T-helper 1 cell (primary cell): ENCODE measurements at regions not wholly inside any gene's neighbourhood (a gene's known extent, or its start where the extent isn't known, plus 50 kb on each side); places are given as distances from the start of the nearest gene placed in this dataset.
"Not testable (repeated sequence)": the region's sequence is repeated elsewhere in the genome, so short reads cannot be mapped to it uniquely, and the experiment has no call there.

ENCODE experiments used
- DNase-seq, 5 donors: peaks; one replicate each; pipeline ENCODE4 v3.0.0-alpha.2; 2012 to 2020

GRCh38 chr7:152905949-152906348 is 146.4 kb downstream of the ACTR3B start:
- no peak for DNase-seq

GRCh38 chr7:152907042-152907761 is 147.7 kb downstream of the ACTR3B start:
- DNase-seq, result no peak

GRCh38 chr7:152909280-152909679 is 149.7 kb downstream of the ACTR3B start:
- no peak for DNase-seq

GRCh38 chr7:152909683-152910544 is 150.4 kb downstream of the ACTR3B start:
- no peak for DNase-seq

DNA sequence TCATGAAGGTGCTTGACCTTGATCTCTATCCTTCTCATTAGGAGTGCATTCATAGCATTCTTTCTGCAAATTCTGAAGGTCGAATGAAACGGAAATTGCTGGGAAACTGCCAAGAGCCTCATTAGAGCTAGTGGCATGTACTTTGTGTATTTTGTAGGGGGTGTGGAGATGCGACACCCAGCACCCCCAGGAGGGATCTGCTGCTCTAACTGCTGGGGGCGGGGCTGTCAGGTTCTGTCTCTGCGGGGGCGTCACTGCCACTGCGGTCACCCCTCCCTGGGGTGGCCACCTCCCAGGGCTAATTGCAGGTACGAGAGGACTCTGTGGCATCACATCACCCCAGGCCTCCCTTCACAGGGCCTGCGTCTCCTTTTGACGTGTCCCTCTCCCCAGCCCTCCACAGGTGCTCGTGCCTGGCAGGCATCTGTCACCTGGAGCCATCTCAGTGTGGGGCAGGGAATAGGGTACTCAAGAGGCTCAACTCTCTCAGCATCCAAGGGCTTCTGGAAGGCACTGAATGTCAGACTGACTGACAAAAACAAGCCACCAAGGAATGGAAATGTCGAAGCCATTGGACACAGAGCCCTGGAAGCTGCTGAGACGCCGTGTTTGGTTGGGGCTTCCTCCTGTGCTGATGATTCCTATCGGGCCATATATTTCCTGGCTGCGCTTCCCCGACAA is 151.1 kb downstream of the ACTR3B start:
- no peak for DNase-seq

DNA sequence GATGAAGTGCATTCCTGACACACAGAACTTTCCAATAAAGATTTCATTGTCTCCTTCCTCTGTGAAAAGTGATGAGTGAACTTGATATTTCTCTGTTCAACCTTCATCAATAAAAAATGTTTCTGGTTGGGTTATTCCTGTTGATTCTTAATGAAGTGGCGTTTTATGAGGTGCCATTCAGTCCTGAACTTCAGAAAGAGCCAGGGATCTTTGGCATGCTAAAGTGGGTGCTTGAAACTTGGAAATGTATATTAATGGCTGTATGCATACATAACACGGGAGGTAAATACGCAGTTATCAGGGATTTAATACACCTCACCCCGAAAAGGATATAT is 151.6 kb downstream of the ACTR3B start:
- no peak for DNase-seq

DNA sequence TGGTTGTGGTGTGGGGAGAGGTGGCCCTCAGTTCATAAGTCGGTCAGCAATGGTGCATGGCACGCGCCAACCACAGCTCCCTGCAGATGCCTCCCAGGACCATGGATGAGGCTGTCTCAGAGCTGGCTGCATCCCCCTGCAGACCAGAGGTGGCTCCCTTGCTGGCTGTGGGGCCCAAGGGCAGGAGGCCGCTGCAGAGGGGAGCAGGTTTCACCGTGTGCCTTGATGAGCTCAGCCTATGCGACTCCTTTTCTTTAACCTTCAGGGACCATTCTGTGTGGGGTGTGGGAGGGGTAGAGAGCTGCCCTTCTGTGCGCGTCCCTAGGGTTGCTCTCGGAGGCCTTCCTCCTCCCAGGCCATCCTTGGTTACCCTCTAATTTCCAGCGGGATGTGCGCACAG is 152.4 kb downstream of the ACTR3B start:
- no peak for DNase-seq

- no peak for DNase-seq
These were observed 153.0 kb downstream of the ACTR3B start for GRCh38 chr7:152912511-152912910.

DNA sequence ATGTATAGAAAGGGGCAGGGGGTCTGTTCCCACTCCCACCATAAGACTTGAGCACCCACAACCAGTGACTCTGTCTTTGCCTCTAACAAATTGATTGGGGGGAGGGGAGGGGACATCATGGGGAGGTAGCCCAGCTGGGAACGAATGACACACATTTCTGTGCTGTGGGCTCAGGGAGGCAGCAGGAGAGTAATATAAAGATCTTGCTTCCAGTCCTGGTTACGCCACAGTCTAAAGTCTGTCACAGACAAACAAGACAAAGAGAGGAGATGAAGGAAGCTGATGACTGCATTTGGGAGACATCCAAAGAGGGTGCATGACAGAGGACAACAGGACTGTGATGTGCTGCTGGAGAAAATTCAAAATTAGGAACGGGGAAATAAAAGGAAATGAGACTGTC is 153.9 kb downstream of the ACTR3B start:
- DNase-seq, result no peak

DNA sequence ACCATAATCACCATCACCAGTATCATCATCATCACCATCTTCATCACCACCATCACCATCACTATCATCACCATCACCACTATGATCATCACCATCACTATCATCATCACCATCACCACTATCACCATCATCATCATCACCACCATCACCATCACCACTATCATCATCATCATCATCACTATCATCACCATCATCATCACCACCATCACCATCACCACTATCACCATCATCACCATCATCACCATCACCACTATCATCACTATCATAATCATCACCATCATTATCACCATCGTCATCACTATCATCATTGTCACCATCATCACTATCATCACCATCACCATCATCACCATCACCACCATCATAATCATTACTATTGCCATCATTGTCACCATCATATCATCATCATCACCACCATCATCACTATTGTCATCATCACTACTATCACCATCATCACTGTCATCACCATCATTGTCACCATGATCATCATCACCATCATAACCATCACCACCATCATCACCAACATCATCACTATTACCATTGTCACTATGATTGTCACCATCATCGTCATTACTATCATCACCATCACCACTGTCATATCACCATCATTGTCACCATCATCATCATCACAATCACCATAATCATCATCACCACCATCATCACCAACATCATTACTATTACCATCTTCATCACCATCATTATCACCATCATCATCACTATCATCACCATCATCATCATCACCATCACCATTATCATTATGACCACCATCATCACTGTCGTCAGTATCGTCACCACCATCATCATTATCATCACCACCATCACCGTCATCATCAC is 154.7 kb downstream of the ACTR3B start:
- no peak for DNase-seq

- not testable (repeated sequence) for DNase-seq
These were observed 155.2 kb downstream of the ACTR3B start for GRCh38 chr7:152914845-152915102.

DNA sequence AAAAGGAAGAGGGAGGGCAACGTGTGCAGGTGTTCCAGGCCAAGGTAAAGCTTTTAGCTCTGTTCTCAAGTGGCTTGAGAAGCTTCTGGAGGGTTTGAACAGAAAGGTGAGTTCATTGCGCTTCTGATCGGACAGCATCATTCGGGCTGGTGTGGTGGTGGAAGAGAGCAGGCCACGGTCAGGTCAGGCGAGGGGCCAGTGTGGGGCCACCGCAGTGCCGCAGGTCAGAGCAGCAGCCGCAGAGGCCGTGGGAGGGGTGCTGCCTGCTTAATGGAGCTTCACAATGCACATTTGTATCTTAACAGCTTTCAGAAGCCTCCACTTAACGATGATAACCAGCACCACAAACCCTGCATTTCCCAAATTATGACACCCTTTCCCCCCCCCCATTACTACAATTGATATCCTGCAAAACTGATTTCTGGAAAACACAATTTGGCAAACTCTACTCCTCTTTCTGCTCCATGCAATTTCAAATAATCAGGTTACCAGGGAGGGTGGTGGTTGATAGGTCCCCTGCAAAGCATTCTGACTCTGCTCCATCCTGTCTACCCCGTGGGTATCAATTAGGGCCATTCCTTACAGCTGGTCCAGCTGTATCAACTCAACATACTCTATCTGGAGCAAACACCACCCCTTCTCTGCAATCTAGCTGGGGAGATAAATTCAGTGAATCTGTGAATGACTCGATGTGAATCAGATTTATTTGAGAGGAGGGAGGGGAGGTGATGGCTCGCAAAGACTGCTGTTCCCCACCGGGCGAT is 162.9 kb downstream of the ACTR3B start:
- DNase-seq, result no peak

DNA sequence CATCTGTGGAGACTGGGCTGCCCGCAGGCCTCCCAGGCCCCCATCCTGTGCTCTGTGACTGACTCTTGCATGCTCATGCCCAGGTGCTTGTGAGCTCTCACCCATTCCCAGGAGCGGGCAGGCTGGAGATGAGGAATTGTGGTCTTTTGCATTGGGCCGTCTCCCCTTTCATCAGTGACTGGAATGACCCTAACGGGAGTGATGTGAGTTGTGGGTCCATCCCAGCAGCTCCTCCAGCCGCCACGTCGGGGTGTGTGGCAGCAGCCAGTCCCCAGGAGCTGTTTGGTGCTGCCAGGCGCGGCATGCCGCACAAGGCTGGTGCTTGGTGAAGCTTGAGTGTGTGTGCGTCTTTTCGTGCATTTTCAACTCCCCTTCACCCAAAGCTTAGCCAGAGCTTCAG is 164.2 kb downstream of the ACTR3B start:
- no peak for DNase-seq

DNA sequence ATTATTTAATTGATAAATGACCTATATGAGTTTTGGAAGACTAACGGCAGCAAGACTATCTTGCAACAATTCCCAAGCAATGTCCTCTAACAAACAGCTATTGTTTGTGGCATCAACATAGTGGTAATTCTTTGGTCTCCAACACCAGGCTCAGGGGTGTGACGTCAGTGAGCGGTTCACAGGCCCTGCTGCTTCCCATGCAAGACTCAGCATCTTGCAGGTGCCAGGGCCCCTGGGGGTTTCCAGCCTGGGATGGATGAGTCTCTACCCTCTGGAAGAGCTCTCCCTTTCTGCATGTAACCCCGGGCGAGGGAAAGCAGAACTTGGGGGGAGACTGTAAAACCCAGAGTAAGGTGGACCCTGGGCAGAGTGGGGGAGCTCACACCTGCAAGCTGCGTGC is 164.7 kb downstream of the ACTR3B start:
- DNase-seq, result no peak

GRCh38 chr7:152924826-152925411 is 165.4 kb downstream of the ACTR3B start:
- no peak for DNase-seq

DNA sequence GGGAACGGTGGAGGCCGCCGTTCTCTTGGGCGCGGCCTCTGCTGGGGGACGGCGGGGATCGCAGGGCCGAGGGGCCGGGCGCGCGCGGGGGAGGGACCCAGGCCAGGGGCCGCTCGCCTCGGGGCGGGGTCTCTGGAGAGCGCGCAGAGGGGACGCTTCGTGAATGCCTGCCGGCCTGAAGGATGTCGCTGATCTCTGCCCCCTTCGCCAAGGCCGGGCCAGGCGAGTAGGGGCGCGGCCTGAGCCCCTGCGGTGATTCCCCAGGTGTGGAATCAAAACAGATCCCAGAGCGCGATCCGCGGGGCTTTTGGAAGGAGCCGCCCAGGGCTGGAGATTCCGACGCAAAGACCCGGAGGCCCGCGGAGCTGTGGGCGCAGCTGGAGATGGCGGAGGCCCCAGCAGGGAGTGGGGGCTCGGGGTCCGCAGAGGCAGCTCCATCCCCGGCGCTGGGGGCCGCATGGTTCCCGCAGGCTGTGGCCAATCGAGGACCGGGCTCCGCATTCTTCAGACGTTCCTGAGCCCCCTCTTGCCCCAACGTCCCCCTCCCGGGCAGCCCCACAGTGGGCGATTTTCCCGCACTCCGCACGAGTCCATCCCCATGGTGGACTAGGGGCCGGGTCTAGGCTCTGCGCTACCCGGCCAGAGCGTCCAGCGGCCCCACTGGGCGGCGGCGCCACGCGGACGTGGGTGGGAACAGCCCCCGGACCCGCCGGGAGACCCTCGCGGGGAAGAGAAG is 166.0 kb downstream of the ACTR3B start:
- DNase-seq, result no peak

GRCh38 chr7:152931633-152932032 is 172.1 kb downstream of the ACTR3B start:
- no peak for DNase-seq

- no peak for DNase-seq
These were observed 177.7 kb downstream of the ACTR3B start for GRCh38 chr7:152937282-152937681.

DNA sequence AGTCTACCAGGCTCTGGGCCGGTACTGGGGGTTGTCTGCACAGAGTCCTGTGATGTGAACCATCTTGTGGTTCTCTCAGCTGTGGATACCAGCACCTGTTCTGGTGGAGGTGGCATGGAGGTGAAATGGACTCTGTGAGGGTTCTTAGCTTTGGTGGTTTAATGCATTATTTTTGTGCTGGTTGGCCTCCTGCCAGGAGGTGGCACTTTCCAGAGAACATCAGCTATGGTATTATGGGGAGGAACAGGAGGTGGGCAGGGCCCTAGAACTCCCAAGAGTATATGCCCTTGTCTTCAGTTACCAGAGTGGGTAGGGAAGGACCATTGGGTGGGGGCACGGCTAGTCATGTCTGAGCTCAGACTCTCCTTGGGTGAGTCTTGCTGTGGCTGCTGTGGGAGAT is 187.1 kb downstream of the ACTR3B start:
- not testable (repeated sequence) for DNase-seq

DNA sequence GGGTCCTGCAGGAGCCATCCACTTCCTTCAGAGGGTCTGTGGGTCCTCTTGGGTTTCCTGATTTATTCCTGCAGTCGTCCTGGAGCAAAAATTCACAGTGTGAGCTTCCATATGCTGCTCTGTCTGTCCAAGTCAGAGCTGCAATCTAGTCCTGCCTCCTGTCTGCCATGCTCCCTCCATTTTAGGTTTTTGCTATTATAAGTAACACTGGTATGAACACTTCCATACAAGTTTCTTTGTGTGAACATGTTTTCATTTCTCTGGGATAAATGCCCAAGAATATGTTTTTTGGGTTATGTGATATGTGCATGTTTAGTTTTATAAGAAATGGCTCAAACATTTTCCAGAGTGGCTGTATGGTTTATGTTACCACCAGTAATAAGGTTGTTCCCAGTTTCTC is 188.1 kb downstream of the ACTR3B start:
- DNase-seq, result no peak

DNA sequence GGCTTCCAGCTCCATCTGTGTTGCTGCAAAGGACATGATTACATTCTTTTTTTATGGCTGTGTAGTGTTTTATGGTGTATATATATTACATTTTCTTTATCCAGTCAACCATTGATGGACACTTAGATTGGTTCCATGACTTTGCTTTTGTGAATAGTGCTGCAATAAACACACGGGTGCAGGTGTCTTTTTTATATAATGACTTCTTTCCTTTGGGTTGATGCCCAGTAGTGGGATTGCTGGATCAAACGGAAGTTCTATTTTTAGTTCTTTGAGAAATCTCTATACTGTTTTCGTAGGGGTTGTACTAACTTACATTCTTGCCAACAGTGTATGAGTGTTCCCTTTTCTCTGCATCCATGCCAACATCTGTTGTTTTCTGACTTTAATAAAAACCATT is 189.7 kb downstream of the ACTR3B start:
- DNase-seq, result no peak
